Left hindlimb (tissue), 1 donor: ENCODE measurements at regions not wholly inside any gene's neighbourhood (a gene's known extent, or its start where the extent isn't known, plus 50 kb on each side); places are given as distances from the start of the nearest gene placed in this dataset.
"Not testable (repeated sequence)": the region's sequence is repeated elsewhere in the genome, so short reads cannot be mapped to it uniquely, and the experiment has no call there.

ENCODE experiments used
- DNase-seq: peaks from one replicate; pipeline ENCODE4 v3.0.0-alpha.2; 2018

- no peak for DNase-seq
These were observed 395.8 kb downstream of the GASK1B start for GRCh38 chr4:157776930-157777528.

GRCh38 chr4:157775971-157776370 is 396.9 kb downstream of the GASK1B start:
- DNase-seq: no peak

GRCh38 chr4:157772907-157773306 is 399.9 kb downstream of the GASK1B start:
- no peak for DNase-seq

DNA sequence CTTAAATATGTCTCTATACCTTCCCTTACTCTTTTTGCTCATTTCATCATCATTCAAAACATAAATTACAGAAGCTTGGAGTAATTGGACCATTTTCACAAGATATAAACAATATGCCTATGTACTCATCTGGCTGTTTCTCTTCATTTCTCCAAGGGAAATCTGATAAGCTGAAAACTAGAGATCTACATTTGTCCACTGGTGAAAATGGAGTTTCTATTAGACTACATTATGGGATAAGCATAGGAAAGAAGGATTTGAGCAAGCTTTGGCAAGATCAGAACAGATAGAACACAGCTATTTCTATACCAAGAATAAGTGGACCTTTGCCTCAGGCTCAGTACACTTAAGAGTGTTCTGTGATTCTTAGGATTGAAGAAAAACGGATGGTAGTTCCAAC is 404.4 kb downstream of the GASK1B start:
- no peak for DNase-seq

- DNase-seq: no peak
These were observed 409.3 kb downstream of the GASK1B start for GRCh38 chr4:157763490-157763889.

GRCh38 chr4:157754410-157754809 is 418.4 kb downstream of the GASK1B start:
- DNase-seq: no peak

GRCh38 chr4:157751631-157752030 is 421.2 kb downstream of the GASK1B start:
- no peak for DNase-seq

- DNase-seq: no peak
These were observed 431.2 kb downstream of the GASK1B start for GRCh38 chr4:157741642-157742041.

GRCh38 chr4:157739242-157739641 is 433.6 kb downstream of the GASK1B start:
- no peak for DNase-seq

- DNase-seq: no peak
These were observed 444.6 kb downstream of the GASK1B start for GRCh38 chr4:157728215-157728614.

DNA sequence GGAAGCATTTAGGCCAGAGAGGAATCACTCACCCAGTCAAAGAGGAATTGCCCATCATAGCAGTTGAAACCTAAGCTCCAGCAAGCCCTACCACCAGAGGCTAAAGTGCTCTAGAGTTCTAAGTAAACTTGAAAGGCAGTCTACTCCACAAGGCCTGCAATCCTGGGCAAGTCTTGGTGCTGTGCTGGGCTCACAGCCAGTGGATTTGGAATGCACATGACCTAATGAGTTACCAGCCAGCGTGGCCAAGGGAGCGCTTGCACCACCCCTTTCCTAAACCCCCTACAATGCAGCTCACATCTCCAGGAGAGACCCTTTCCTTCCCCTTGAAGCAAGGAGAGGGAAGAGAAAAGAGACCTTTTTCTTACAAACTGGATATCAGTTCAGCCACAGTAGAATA is 445.7 kb downstream of the GASK1B start:
- no peak for DNase-seq

DNA sequence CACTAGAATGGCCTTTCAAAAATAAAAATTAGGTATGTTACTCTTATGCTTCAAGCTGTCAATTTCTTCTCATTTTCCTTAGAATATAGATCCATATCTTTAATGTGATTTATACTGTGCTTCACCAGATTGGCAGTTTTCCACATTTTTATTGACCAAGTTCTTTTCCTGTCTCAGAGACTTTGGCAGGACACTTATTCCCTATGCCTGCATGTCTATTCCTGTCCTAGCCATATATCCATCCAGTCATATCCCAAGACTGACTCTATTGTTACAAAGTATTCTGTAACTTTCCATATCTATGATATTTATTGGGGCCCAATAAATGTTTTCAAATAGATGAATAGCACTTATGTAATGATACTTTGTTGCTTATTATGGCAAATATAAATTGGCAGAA is 450.7 kb downstream of the GASK1B start:
- no peak for DNase-seq

- DNase-seq: no peak
These were observed 459.5 kb downstream of the GASK1B start for GRCh38 chr4:157713342-157713741.

DNA sequence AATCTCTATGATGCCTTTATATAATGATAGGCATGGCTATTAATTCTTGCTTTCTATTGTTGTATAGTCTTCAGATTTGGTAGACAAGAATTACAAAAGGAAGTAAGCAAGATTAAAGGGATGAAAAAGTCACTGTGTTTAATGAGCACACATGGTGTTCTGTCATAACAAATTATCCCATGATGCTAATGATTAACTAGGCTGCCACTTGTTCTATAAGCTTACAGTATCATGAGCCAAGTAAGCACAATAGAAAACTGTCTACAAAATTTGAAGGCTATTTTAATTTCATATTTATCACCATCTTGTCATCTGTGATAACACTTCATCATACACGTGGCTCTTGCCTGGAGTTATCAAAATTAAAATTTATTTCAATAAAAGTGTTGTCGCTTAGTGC is 466.7 kb downstream of the GASK1B start:
- no peak for DNase-seq

GRCh38 chr4:157702831-157703230 is 470.0 kb downstream of the GASK1B start:
- DNase-seq: no peak

DNA sequence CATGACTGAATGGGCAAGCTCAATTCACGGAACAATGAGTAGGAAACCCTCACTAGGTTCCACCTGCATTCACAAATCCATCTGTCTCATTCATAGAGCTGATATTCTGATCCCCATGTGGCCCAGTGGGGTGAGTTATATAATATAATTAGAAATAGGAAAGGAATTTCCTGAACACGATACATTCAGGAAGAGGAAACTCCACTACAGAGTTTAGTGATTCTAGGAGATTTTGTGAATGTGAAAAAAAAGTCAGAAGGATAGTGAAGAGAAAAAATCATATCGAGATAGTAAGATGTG is 471.2 kb downstream of the GASK1B start:
- no peak for DNase-seq

DNA sequence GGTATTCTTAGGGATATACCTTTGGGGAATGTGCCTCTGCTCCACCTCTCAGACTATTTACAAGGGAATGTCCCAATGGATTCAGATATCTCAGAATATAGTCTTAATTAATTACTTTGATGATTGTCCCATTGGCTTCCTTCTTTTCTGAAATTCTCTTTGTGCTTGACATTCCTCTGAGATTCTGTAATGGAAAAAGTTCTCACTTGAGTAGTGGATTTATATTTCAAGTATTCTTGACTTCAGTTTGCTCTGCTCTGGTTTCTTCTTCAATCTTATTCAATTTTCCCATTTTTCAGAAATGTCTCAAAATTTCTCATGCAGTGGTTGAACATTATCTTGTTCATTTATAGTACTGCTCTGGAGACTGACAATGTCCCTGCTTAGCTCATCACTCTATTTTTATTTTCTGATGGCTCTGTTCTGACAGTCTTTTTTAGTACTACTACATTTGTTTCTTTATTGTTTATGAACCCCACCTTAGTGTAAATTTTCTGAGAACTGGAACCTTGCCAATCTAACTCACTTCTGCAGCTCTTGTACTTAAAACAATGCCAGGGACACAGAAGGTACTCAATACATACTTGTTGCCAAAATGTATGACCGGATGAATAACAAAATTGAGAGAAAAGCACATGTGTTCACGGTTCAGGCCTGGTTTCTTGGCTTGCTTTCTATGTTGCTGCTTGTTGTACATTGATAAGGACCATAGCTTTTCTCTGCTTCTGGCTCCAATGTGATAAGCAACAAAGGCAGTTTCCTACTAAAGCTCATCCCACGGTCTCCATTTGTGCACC is 471.7 kb downstream of the GASK1B start:
- DNase-seq: no peak

DNA sequence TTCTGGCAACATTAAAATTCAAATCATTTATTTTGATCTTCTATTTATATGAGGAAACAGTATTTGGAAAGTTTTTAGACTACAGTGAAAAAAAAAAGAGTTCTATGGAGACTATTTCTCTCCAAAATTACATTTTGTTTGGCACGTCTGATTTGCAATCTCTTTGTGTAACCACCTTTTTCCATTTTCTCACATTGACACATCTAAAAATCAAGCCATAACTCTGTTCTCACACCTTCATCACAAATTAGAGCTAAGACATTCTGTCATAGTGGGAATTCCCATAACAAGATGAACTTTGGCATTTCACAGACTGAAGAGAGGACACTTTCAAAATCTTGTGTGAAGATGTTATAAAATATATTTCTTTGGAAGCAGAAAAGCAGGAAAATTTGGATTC is 468.9 kb downstream of the GRIA2 start:
- no peak for DNase-seq

GRCh38 chr4:157687971-157688370 is 467.4 kb downstream of the GRIA2 start:
- no peak for DNase-seq

DNA sequence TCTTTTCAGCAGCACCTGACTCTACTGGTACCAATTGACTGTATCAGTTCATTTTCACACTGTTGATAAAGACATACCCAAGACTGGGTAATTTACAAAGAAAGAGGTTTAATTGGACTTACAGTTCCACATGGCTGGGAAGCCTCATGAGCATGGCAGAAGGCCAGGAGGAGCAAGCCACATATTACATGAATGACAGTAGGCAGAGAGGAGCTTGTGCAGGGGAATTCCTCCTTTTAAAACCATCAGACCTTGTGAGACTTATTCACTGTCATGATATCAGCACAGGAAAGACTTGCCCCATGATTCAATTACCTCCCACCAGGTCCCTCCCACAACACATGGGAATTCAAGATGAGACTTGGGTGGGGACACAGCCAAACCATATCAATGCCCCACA is 458.8 kb downstream of the GRIA2 start:
- not testable (repeated sequence) for DNase-seq

DNA sequence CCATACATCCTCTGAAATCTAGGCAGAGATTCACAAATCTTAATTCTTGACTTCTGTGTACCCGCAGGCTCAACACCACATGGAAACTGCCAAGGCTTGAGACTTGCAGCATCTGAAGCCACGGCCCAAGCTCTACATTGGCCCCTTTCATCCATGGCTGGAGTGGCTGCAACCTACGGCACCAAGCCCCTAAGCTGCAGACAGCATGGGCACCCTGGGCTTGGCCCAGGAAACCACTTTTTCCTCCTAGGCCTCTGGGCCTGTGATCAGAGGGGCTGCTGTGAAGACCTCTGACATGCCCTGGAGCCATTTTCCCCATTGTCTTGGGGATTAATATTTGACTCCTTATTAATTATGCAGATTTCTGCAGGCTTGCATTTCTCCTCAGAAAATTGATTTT is 457.9 kb downstream of the GRIA2 start:
- DNase-seq: no peak

DNA sequence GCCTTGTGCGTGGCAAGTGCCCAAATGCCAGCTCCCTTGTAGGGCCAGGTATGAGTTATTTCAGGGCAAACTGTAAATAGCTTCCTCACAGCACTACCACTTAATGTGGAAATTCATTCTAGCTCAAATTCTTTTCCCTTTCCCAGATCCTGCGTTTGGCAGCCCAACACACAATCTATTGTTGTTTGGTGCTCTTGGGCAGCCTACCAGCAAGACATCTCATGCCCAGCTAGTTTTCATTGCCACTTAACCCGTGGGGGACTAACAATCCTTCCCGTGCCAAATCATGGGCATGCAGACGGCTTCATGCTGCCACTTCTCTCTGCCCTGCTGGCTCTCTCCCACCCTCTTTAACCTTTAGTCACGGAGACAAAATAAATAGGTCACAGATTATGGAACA is 454.2 kb downstream of the GRIA2 start:
- DNase-seq: peak; percentile 39

DNA sequence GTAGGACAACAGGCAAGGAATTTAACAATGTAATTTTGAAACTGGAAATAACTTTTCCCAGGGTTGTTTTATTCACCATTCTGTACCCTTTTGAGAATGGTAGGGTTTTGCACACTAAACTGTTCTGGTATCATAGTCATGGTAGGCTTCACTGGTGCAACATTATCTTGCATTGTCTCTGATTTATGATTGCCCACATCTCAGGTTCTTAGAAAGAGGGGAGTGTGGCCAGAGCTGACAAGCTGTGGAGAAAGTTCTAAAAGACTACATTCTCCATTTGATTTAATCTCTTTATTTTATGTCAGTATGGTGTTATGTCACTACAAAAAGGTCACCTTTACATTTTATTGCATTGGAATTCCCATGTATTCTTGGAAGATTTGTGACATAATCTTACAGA is 447.3 kb downstream of the GRIA2 start:
- DNase-seq: no peak

- no peak for DNase-seq
These were observed 444.2 kb downstream of the GRIA2 start for GRCh38 chr4:157664726-157665125.
